LNCaP clone FGC (cell line): ENCODE measurements at regions not wholly inside any gene's neighbourhood (a gene's known extent, or its start where the extent isn't known, plus 50 kb on each side); places are given as distances from the start of the nearest gene placed in this dataset.
"Not testable (repeated sequence)": the region's sequence is repeated elsewhere in the genome, so short reads cannot be mapped to it uniquely, and the experiment has no call there.

Experiments
- DNase-seq: peaks from one replicate; pipeline ENCODE4 v3.0.0-alpha.2; 2011; ENCODE audit warnings: low read depth
- H3K4me3 ChIP-seq: 2 replicates; pipeline ENCODE4 v1.5.1; 2011; ENCODE audit warnings: mild to moderate bottlenecking, low read depth, low read length, control low read depth
- TF ChIP-seq, protein P1 (sequence below): IDR thresholded peaks from 2 replicates; pipeline ENCODE4 v1.5.1; 2012; ENCODE audit warnings: mild to moderate bottlenecking; ENCODE audit not compliant: control insufficient read depth, insufficient read depth; ENCODE audit errors: extremely low read depth

DNA sequence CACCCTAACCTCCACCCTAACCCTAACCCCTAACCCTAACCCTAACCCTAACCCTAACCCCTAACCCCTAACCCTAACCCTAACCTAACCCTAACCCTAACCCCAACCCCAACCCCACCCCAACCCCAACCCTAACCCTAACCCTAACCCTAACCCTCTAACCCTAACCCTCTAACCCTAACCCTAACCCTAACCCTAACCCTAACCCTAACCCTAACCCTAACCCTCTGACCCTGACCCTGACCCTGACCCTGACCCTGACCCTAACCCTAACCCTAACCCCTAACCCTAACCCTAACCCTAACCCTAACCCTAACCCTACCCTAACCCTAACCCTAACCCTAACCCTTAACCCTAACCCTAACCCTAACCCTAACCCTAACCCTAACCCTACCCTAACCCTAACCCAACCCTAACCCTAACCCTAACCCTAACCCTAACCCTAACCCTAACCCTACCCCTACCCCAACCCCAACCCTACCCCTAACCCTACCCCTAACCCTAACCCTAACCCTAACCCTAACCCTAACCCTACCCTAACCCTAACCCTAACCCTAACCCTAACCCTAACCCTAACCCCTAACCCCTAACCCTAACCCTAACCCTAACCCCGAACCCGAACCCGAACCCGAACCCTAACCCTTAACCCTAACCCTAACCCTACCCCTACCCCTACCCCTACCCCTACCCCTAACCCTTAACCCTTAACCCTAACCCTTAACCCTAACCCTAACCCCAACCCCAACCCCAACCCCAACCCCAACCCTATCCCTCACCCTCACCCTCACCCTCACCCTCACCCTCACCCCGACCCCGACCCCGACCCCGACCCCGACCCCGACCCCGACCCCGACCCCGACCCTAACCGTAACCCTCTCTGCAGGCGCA is 186.2 kb upstream of the CHL1 start:
- DNase-seq, H3K4me3 ChIP-seq: not testable (repeated sequence)

DNA sequence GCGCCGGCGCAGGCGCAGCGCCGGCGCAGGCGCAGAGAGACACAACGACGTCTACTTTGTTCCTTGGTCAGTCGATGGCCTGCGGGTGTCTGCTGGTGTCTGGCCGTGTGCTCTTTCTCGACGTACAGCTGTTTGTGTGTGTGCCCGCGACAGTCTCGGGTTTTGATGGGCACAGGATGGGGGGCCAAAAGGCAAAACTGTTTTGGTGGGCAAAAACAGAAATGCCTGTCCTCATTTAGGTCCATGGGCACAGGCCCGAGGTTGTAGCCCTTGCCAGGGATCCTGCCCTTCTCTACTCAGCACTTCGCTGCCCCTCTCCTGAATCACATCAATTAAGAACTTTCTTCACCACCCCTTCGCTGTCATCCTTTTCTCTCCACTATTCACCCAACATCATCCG is 184.8 kb upstream of the CHL1 start:
- TF ChIP-seq, protein P1, sequence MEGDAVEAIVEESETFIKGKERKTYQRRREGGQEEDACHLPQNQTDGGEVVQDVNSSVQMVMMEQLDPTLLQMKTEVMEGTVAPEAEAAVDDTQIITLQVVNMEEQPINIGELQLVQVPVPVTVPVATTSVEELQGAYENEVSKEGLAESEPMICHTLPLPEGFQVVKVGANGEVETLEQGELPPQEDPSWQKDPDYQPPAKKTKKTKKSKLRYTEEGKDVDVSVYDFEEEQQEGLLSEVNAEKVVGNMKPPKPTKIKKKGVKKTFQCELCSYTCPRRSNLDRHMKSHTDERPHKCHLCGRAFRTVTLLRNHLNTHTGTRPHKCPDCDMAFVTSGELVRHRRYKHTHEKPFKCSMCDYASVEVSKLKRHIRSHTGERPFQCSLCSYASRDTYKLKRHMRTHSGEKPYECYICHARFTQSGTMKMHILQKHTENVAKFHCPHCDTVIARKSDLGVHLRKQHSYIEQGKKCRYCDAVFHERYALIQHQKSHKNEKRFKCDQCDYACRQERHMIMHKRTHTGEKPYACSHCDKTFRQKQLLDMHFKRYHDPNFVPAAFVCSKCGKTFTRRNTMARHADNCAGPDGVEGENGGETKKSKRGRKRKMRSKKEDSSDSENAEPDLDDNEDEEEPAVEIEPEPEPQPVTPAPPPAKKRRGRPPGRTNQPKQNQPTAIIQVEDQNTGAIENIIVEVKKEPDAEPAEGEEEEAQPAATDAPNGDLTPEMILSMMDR, result no peak
- DNase-seq, result no peak
- no peak overlapping the region for H3K4me3 ChIP-seq

DNA sequence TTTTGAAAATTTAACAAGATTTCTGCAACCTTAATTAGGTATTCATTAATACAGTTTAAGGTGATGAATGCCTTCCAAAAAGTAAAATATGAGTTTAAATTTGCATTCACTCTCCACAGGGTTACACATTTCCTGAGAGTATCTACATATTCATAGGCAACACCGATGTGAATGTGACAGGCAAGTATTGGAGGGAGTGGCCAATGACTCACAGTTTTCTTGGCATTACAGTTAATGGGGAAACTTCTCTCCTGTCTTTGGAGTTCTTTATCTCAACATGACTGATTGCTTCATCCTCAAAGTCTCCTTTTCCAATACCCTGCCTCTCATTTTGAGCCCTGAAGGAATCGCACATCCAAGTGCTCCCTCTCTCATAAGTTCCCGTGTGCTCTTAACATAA is 181.9 kb upstream of the CHL1 start:
- no peak overlapping the region for H3K4me3 ChIP-seq
- TF ChIP-seq, protein P1, result no peak

DNA sequence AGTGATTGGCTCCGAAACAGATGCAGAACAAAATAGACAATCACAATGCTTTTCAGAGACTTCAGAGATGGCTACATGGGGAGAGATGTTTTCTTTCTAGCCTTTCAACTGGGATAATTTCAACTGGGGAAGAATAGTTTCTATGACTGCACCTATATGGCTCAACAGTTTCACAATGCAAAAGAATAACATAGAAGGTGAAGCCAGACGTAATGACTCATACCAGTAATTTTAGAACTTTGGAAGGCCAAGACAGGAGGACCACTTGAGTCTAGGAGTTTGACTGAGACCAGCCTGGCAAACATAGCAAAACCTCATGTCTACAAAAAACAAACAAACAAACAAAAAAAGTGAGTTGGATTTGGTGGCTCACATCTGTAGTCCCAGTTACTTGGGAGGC is 180.2 kb upstream of the CHL1 start:
- TF ChIP-seq, protein P1, result no peak

More for the DNA sequence above, 181.9 kb upstream of the CHL1 start:
- DNase-seq, result no peak

DNA sequence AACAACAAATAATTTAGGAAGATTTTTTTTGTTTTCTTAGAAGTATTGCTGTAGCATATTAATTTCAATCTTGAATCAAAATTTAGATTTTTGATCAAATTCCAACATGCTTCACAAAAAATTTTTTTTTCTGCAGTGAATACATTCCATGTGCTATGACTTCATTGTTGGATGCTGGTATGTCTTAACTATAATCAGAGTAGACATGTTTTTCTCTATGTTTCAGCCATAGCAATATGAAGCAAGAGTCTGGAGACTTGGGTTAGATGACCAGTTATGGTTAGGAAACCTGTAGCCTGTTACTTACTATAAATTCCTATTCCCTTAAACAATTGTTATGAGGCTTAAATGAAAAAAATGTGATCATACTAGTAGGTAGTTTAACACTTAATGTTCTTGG is 176.1 kb upstream of the CHL1 start:
- no peak for DNase-seq
- TF ChIP-seq, protein P1, result no peak
- H3K4me3 ChIP-seq, result no peak overlapping the region

More for the DNA sequence above, 180.2 kb upstream of the CHL1 start:
- H3K4me3 ChIP-seq, result no peak overlapping the region
- no peak for DNase-seq

DNA sequence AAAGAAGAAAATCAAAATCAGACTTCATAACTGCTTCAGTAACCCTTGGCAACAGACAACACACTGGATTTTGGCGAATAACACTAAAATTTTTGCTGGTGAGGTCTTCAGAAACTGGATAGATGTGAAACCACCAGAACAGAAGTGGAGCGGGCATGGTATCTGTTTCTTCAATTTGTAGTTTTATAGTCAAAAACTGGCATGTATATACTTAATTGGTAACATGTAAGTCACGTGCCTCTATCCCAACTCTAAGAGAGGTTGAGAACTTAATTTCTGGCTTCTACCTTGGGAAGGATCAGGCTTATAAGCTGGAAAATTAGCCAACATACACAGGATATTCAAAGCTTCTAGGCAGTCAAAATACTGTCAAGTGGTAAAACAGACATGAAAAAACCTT is 172.6 kb upstream of the CHL1 start:
- TF ChIP-seq, protein P1, result no peak

DNA sequence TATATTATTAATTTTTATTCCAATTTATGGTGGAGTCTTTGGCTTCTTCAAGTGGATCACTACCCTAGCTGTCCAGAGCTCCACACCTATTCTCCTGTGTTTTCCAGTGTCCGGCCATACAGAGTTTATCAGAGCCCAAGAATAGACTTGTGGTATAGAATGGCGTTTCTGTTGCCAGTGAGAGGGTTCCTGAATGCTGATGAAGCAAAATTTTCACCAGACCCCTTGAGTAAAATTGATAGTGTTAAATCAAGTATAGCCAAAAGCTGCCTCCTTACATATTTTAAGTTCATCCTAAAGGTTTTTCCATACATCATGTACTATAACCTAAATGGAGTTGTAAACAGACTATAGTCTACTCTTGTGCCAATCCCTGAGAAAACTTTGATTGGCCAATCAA is 171.5 kb upstream of the CHL1 start:
- DNase-seq, result no peak
- TF ChIP-seq, protein P1, result no peak
- no peak overlapping the region for H3K4me3 ChIP-seq

More for the DNA sequence above, 172.6 kb upstream of the CHL1 start:
- no peak for DNase-seq
- no peak overlapping the region for H3K4me3 ChIP-seq

DNA sequence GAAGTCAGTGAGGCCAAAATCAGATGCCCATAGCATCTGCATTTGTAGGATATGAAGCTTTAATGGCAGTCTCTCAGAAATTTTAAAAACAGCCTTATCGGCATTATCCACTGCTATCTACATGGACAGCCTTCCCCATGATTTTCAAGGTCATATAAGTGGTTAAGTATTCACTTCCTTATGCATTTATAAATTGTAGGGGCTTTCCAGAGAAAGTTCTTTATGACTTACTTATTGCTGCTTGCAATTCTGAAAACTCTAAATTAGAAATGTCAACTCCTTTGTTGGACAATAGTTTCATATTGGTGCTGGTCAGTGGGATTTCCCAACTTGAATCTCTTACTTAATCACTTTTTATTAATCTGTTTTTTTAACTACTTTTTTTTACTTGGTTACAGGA is 160.6 kb upstream of the CHL1 start:
- not testable (repeated sequence) for DNase-seq, H3K4me3 ChIP-seq
